Vagina (tissue), 2 donors: ENCODE measurements at regions not wholly inside any gene's neighbourhood (a gene's known extent, or its start where the extent isn't known, plus 50 kb on each side); places are given as distances from the start of the nearest gene placed in this dataset.

Experiments used
- POLR2A ChIP-seq, 2 donors: fragments of 450-650 bp; IDR thresholded peaks; one replicate each; pipeline ENCODE4 v1.6.1; 2017; ENCODE audit warnings: antibody characterized with exemption in 2 of 2, mild to moderate bottlenecking in 2 of 2, moderate library complexity in 2 of 2
- TF ChIP-seq, protein P1 (sequence below), 3 experiments: fragments of 450-650 bp in 2 of 3; fragments of 200-600 bp in 1 of 3; sonication (generic) in 1 of 3; IDR thresholded peaks; one replicate each; pipeline ENCODE4 v1.5.1; 2017 to 2019; ENCODE audit warnings: antibody characterized with exemption in 3 of 3, mild to moderate bottlenecking in 2 of 3, moderate library complexity in 2 of 3

DNA sequence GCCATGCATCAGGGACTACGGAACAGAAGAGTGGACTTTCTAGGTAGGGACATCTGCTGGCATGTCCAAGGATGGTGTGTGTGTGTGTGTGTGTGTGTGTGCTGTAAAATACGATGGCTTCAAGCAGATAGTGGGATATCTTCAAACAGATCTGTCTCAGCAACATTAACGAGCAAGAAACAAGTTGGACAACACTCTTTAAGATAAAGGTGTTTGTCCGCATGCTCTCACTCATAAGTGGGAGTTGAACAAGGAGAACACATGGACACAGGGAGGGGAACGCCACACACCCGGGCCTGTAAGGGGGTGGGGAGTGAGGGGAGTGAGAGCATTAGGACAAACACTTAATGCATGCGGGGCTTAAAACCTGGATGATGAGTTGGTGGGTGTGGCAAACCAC is 89.8 kb upstream of the AKR1E2 start:
- TF ChIP-seq, protein P1, sequence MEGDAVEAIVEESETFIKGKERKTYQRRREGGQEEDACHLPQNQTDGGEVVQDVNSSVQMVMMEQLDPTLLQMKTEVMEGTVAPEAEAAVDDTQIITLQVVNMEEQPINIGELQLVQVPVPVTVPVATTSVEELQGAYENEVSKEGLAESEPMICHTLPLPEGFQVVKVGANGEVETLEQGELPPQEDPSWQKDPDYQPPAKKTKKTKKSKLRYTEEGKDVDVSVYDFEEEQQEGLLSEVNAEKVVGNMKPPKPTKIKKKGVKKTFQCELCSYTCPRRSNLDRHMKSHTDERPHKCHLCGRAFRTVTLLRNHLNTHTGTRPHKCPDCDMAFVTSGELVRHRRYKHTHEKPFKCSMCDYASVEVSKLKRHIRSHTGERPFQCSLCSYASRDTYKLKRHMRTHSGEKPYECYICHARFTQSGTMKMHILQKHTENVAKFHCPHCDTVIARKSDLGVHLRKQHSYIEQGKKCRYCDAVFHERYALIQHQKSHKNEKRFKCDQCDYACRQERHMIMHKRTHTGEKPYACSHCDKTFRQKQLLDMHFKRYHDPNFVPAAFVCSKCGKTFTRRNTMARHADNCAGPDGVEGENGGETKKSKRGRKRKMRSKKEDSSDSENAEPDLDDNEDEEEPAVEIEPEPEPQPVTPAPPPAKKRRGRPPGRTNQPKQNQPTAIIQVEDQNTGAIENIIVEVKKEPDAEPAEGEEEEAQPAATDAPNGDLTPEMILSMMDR (IDR thresholded peaks at IDR 0.05): no peak
- no peak for TF ChIP-seq POLR2A (IDR thresholded peaks at IDR 0.05)
